GM18858 (cell line): ENCODE measurements at regions not wholly inside any gene's neighbourhood (a gene's known extent, or its start where the extent isn't known, plus 50 kb on each side); places are given as distances from the start of the nearest gene placed in this dataset.
"Not testable (repeated sequence)": the region's sequence is repeated elsewhere in the genome, so short reads cannot be mapped to it uniquely, and the experiment has no call there.

ENCODE experiments used
- ATAC-seq: cut with Tn5 transposase; IDR thresholded peaks from one replicate; pipeline ENCODE4 v1.9.1; 2021; ENCODE audit not compliant: unreplicated experiment

GRCh38 chr5:103693517-103693916, 130.9 kb upstream of the NUDT12 start:
- ATAC-seq, result no peak

- no peak for ATAC-seq
Observed at GRCh38 chr5:103690676-103691075, 128.1 kb upstream of the NUDT12 start.

GRCh38 chr5:103679873-103680272, 117.3 kb upstream of the NUDT12 start:
- no peak for ATAC-seq

- ATAC-seq, result not testable (repeated sequence)
Observed at GRCh38 chr5:103676198-103676597, 113.6 kb upstream of the NUDT12 start.

GRCh38 chr5:103674739-103675138, 112.2 kb upstream of the NUDT12 start:
- no peak for ATAC-seq

GRCh38 chr5:103674251-103674650, 111.7 kb upstream of the NUDT12 start:
- no peak for ATAC-seq

- ATAC-seq, result no peak
Observed at GRCh38 chr5:103669615-103670014, 107.0 kb upstream of the NUDT12 start.

GRCh38 chr5:103668281-103668680, 105.7 kb upstream of the NUDT12 start:
- ATAC-seq, result no peak

- ATAC-seq, result no peak
Observed at GRCh38 chr5:103667068-103667467, 104.5 kb upstream of the NUDT12 start.

GRCh38 chr5:103657301-103657700, 94.7 kb upstream of the NUDT12 start:
- no peak for ATAC-seq

GRCh38 chr5:103648086-103648485, 85.5 kb upstream of the NUDT12 start:
- ATAC-seq, result no peak

GRCh38 chr5:103646698-103647614, 84.4 kb upstream of the NUDT12 start:
- ATAC-seq, result no peak

GRCh38 chr5:103645816-103646215, 83.2 kb upstream of the NUDT12 start:
- no peak for ATAC-seq

GRCh38 chr5:103638979-103639378, 76.4 kb upstream of the NUDT12 start:
- ATAC-seq, result no peak

- ATAC-seq, result no peak
Observed at GRCh38 chr5:103624675-103625074, 62.1 kb upstream of the NUDT12 start.

- ATAC-seq, result no peak
Observed at GRCh38 chr5:103624035-103624480, 61.5 kb upstream of the NUDT12 start.

- ATAC-seq, result no peak
Observed at GRCh38 chr5:103623425-103623824, 60.8 kb upstream of the NUDT12 start.

GRCh38 chr5:103621548-103621930, 59.0 kb upstream of the NUDT12 start:
- ATAC-seq, result no peak

GRCh38 chr5:103620851-103621547, 58.4 kb upstream of the NUDT12 start:
- no peak for ATAC-seq

- no peak for ATAC-seq
Observed at GRCh38 chr5:103617913-103618312, 55.3 kb upstream of the NUDT12 start.

GRCh38 chr5:103617090-103617489, 54.5 kb upstream of the NUDT12 start:
- ATAC-seq, result no peak

- no peak for ATAC-seq
Observed at GRCh38 chr5:103612545-103612944, 50.0 kb upstream of the NUDT12 start.
